K562 (cell line): ENCODE measurements at regions not wholly inside any gene's neighbourhood (a gene's known extent, or its start where the extent isn't known, plus 50 kb on each side); places are given as distances from the start of the nearest gene placed in this dataset.

ENCODE experiments used
- ATAC-seq: fragments of 200-7000 bp; cut with Tn5 transposase; 3 replicates; pipeline ENCODE4 v1.9.1; 2020; ENCODE audit warnings: moderate library complexity
- BruUV-seq: library from RNA; stranded (reverse); fragments of 400-500 nt; replicated peaks from 2 replicates; lab custom pipeline; 2021; lab: Mats Ljungman, UMichigan
- CTCF ChIA-PET: fragments of 300-600 bp; formaldehyde crosslinking; extraction: SDS; loops from one replicate; lab custom pipeline; 2021; ENCODE audit warnings: low intra/inter-chr PET ratio; lab: Yijun Ruan, JAX
- POLR2A ChIA-PET: fragments of 300-600, 350-650 bp; sonication (Branson Sonifier 250); formaldehyde crosslinking; extraction: SDS; loops from one replicate; lab custom pipeline; 2021; ENCODE audit warnings: antibody characterized with exemption, inconsistent platforms; lab: Yijun Ruan, JAX
- DNase-seq, 4 experiments: peaks; one replicate each; pipeline versions ENCODE4 v3.0.0 to v3.0.0-alpha.2; 2011 to 2018; ENCODE audit warnings: low spot score in 3 of 4, mixed read lengths in 3 of 4; ENCODE audit errors: extremely low read depth in 1 of 4
- FAIRE-seq: peaks from 2 replicates; lab custom pipeline; 2011; peaks lifted over from hg19 to GRCh38; lab: Jason Lieb, UNC
- H2AFZ ChIP-seq: 2 replicates; pipeline ENCODE4 v1.6.0; 2011; ENCODE audit warnings: low read depth, low read length, control low read depth, inconsistent platforms
- H3K27ac ChIP-seq: fragments of 200-600 bp; 3 replicates; pipeline ENCODE4 v1.8.0; 2011; ENCODE audit warnings: low read depth, mild to moderate bottlenecking, control low read depth, inconsistent platforms, low read length, moderate library complexity, mixed read lengths; ENCODE audit errors: extremely low read depth
- H3K27me3 ChIP-seq, 2 experiments: fragments of 300-600 bp in 1 of 2; 2 replicates in 1 of 2; 3 replicates in 1 of 2; pipeline versions ENCODE4 v1.6.0 to v1.8.0; 2011; ENCODE audit warnings: inconsistent platforms in 2 of 2, low read length in 2 of 2, mild to moderate bottlenecking in 1 of 2, mixed read lengths in 1 of 2, moderate library complexity in 1 of 2; ENCODE audit not compliant: control insufficient read depth in 2 of 2, insufficient read depth in 2 of 2
- H3K36me3 ChIP-seq: fragments of 300-600 bp; 3 replicates; pipeline ENCODE4 v1.8.0; 2011; ENCODE audit warnings: mild to moderate bottlenecking, low read length, inconsistent platforms; ENCODE audit not compliant: control insufficient read depth, insufficient read depth
- H3K4me1 ChIP-seq, 2 experiments: fragments of 200-600 bp in 1 of 2; replicated peaks in 1 of 2; 2 replicates in 1 of 2; 3 replicates in 1 of 2; pipeline versions ENCODE4 v1.5.1 to v1.8.0; 2011; ENCODE audit warnings: inconsistent platforms in 2 of 2, low read length in 2 of 2, mild to moderate bottlenecking in 1 of 2, mixed read lengths in 1 of 2, moderate library complexity in 1 of 2; ENCODE audit not compliant: control insufficient read depth in 2 of 2, insufficient read depth in 2 of 2
- H3K4me2 ChIP-seq: 2 replicates; pipeline ENCODE4 v1.6.1; 2011; ENCODE audit warnings: low read length, control low read depth, inconsistent platforms, mixed read lengths; ENCODE audit not compliant: insufficient read depth
- H3K4me3 ChIP-seq: fragments of 200-600 bp; sonication (generic), shearing (Covaris generic); 2 replicates; pipeline ENCODE4 v1.5.1; 2016; ENCODE audit warnings: control low read depth, inconsistent platforms
- H3K79me2 ChIP-seq: fragments of 200-600 bp; 3 replicates; pipeline ENCODE4 v1.8.0; 2011; ENCODE audit warnings: low read length, inconsistent platforms; ENCODE audit not compliant: control insufficient read depth, insufficient read depth
- H3K9ac ChIP-seq, 2 experiments: 2 replicates each; pipeline versions ENCODE4 v1.6.0 to v1.6.1; 2011; ENCODE audit warnings: low read depth in 2 of 2, low read length in 2 of 2, control low read depth in 1 of 2, inconsistent platforms in 1 of 2, mild to moderate bottlenecking in 1 of 2, mixed read lengths in 1 of 2; ENCODE audit not compliant: insufficient read depth in 1 of 2
- H3K9me1 ChIP-seq: one replicate; pipeline ENCODE4 v1.6.0; 2011; ENCODE audit warnings: inconsistent platforms, mild to moderate bottlenecking, low read length, moderate library complexity; ENCODE audit not compliant: control insufficient read depth, insufficient read depth
- H3K9me3 ChIP-seq: replicated peaks from 2 replicates; pipeline ENCODE4 v1.5.1; 2011; ENCODE audit warnings: low read depth, low read length, inconsistent platforms; ENCODE audit not compliant: control insufficient read depth, insufficient read depth
- H4K20me1 ChIP-seq: replicated peaks from 2 replicates; pipeline ENCODE4 v1.6.1; 2011; ENCODE audit warnings: low read length, inconsistent platforms, mixed read lengths; ENCODE audit not compliant: control insufficient read depth, insufficient read depth
- FOXK1 ChIP-seq: sonication (generic); formaldehyde crosslinking; IDR thresholded peaks from 2 replicates; pipeline ENCODE4 v1.8.0; 2022; ENCODE audit warnings: missing genetic modification reagents, mild to moderate bottlenecking, borderline replicate concordance
- HNRNPK ChIP-seq: fragments of 200-400 bp; formaldehyde crosslinking; IDR thresholded peaks from one replicate; pipeline ENCODE4 v1.6.1; 2018; ENCODE audit warnings: mild to moderate bottlenecking, low read depth, low read length; ENCODE audit not compliant: poor library complexity, severe bottlenecking
- JUNB ChIP-seq: fragments of 450-650 bp; formaldehyde crosslinking; conservative IDR thresholded peaks from 2 replicates; pipeline ENCODE4 v1.4.0; 2020; ENCODE audit warnings: mild to moderate bottlenecking
- MYNN ChIP-seq, 2 experiments: sonication (generic); formaldehyde crosslinking in 1 of 2; IDR thresholded peaks; 2 replicates each; pipeline versions ENCODE4 v1.5.0 to v1.6.1; 2016 to 2020; ENCODE audit warnings: antibody characterized with exemption in 1 of 2, missing genetic modification reagents in 1 of 2
- PYGO2 ChIP-seq: fragments of 450-650 bp; IDR thresholded peaks from 2 replicates; pipeline ENCODE4 v1.6.1; 2016; ENCODE audit warnings: mild to moderate bottlenecking, missing genetic modification characterization, moderate library complexity, missing compliant biosample characterization
- SRSF7 ChIP-seq: fragments of 200-400 bp; formaldehyde crosslinking; optimal IDR thresholded peaks from 2 replicates; pipeline ENCODE3; 2017; ENCODE audit warnings: mild to moderate bottlenecking, low read depth, low read length
- ZNF717 ChIP-seq: fragments of 250-450 bp; sonication (Bioruptor Pico); IDR thresholded peaks from 2 replicates; pipeline ENCODE4 v1.5.0; 2021
- ZNF766 ChIP-seq: fragments of 200-800 bp; sonication (Bioruptor generic); conservative IDR thresholded peaks from 2 replicates; pipeline ENCODE4 v1.6.1; 2016; ENCODE audit warnings: missing genetic modification characterization, missing compliant biosample characterization
- WGBS: fragments of 100-300 bp; shearing (Covaris generic); methylation state at CpG from one replicate; pipeline ENCODE4 v1.1.6; 2016; ENCODE audit warnings: low coverage, mixed read lengths; ENCODE audit not compliant: insufficient coverage; ENCODE audit errors: missing lambda C conversion rate; 5-methylcytosine and 5-hydroxymethylcytosine counted together
- in situ Hi-C: fragments of 300-500 bp; cut with MboI; formaldehyde crosslinking; loops from 4 replicates; pipeline ENCODE4 v1.15.0; 2018; ENCODE audit warnings: inconsistent platforms, mixed read lengths
- intact Hi-C: fragments of 100-400 bp; cut with micrococcal nuclease; formaldehyde crosslinking; loops from 2 replicates; pipeline ENCODE4 v1.14.2; 2022
- TF ChIP-seq, protein P1 (sequence below): sonication (generic); formaldehyde crosslinking; IDR thresholded peaks from 2 replicates; pipeline ENCODE4 v1.4.0; 2020; ENCODE audit warnings: mild to moderate bottlenecking, missing genetic modification reagents
- TF ChIP-seq, protein P2 (sequence below), 2 experiments: fragments of 150-350 bp in 1 of 2; IDR thresholded peaks; 2 replicates each; pipeline ENCODE4 v1.6.1; 2012 to 2016; ENCODE audit warnings: low read depth in 2 of 2, low read length in 2 of 2, mild to moderate bottlenecking in 1 of 2, moderate library complexity in 1 of 2

DNA sequence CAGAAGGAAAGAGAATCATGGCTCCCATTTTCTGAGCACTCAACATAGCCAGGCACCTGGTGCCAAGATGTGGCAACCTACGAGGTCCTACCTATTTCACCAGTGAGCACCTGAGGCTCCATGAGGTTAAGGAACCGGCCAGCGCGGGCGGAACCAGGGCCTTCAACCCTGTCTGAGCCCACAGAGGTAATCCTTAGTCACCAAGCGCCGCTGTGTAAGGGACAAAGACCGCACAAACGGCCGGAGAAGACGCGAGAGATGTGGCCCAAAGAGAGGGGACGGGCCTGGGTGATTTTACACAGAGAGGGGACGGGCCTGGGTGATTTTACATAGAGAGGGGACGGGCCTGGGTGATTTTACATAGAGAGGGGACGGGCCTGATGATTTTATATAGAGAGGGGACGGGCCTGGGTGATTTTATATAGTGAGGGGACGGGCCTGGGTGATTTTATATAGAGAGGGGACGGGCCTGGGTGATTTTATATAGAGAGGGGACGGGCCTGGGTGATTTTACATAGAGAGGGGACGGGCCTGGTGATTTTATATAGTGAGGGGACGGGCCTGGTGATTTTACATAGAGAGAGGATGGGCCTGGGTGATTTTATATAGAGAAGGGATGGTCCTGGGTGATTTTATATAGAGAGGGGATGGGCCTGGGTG, 114.2 kb downstream of the SMIM20 start:
- intact Hi-C loops = loop anchor here (5.0 kb wide), 1 partner anchor 101 kb away; no protein-coding TSS in a partner anchor
- Histone ChIP-seq H3K36me3 (no peaks in the 10 kb centered on the region), H3K27me3 (peaks cover 10 to 32% of the 10 kb centered on the region in 2 experiments), H3K27ac (no peak overlapping the region), H3K9ac (no peak overlapping the region), H3K9me1 (no peaks in the 10 kb centered on the region), H3K9me3 (no peaks in the 10 kb centered on the region), H3K4me3 (no peak overlapping the region), H3K4me1 (peaks cover 0 to 7% of the 10 kb centered on the region in 2 experiments; a peak in 2 of 5 replicates), H3K4me2 (no peak overlapping the region), H3K79me2 (no peaks in the 10 kb centered on the region), H2AFZ (no peak overlapping the region), H4K20me1 (no peaks in the 10 kb centered on the region)
- ATAC-seq (no peak), FAIRE-seq (no peak), DNase-seq (no peak)
- BruUV-seq = no TSS peak
- POLR2A ChIA-PET = interaction anchor here (0.6 kb wide), 2 partner anchors 13 to 177 kb away, joined by 3 to 5 read pairs; no protein-coding TSS in a partner anchor
- WGBS = 20% methylated on average over 22 of the region's 22 CpGs
- in situ Hi-C loops = no loop called here
- CTCF ChIA-PET = interaction anchor here (0.7 kb wide), 2 partner anchors 382 to 981 kb away, joined by 3 read pairs; no protein-coding TSS in a partner anchor
- TF ChIP-seq SRSF7 (no peak), FOXK1 (no peak), ZNF717 (CRISPR knock-in tag) (no peak), HNRNPK (no peak), ZNF766 (CRISPR knock-in tag) (no peak), PYGO2 (tag) (no peak), MYNN (IDR thresholded peaks at IDR 0.05) (no peak), MYNN (CRISPR knock-in tag; IDR thresholded peaks at IDR 0.05) (no peak), JUNB (no peak)
- TF ChIP-seq, protein P1, sequence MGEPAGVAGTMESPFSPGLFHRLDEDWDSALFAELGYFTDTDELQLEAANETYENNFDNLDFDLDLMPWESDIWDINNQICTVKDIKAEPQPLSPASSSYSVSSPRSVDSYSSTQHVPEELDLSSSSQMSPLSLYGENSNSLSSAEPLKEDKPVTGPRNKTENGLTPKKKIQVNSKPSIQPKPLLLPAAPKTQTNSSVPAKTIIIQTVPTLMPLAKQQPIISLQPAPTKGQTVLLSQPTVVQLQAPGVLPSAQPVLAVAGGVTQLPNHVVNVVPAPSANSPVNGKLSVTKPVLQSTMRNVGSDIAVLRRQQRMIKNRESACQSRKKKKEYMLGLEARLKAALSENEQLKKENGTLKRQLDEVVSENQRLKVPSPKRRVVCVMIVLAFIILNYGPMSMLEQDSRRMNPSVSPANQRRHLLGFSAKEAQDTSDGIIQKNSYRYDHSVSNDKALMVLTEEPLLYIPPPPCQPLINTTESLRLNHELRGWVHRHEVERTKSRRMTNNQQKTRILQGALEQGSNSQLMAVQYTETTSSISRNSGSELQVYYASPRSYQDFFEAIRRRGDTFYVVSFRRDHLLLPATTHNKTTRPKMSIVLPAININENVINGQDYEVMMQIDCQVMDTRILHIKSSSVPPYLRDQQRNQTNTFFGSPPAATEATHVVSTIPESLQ = no peak
- TF ChIP-seq, protein P2, sequence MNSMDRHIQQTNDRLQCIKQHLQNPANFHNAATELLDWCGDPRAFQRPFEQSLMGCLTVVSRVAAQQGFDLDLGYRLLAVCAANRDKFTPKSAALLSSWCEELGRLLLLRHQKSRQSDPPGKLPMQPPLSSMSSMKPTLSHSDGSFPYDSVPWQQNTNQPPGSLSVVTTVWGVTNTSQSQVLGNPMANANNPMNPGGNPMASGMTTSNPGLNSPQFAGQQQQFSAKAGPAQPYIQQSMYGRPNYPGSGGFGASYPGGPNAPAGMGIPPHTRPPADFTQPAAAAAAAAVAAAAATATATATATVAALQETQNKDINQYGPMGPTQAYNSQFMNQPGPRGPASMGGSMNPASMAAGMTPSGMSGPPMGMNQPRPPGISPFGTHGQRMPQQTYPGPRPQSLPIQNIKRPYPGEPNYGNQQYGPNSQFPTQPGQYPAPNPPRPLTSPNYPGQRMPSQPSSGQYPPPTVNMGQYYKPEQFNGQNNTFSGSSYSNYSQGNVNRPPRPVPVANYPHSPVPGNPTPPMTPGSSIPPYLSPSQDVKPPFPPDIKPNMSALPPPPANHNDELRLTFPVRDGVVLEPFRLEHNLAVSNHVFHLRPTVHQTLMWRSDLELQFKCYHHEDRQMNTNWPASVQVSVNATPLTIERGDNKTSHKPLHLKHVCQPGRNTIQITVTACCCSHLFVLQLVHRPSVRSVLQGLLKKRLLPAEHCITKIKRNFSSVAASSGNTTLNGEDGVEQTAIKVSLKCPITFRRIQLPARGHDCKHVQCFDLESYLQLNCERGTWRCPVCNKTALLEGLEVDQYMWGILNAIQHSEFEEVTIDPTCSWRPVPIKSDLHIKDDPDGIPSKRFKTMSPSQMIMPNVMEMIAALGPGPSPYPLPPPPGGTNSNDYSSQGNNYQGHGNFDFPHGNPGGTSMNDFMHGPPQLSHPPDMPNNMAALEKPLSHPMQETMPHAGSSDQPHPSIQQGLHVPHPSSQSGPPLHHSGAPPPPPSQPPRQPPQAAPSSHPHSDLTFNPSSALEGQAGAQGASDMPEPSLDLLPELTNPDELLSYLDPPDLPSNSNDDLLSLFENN (IDR thresholded peaks at IDR 0.05; ENCODE audit: low read depth in 2 of 2, low read length in 2 of 2) = no peak
- TF ChIP-seq, all 486 proteins: peak for 0
